Epithelial cell of prostate (primary cell): ENCODE measurements at regions not wholly inside any gene's neighbourhood (a gene's known extent, or its start where the extent isn't known, plus 50 kb on each side); places are given as distances from the start of the nearest gene placed in this dataset.
"Not testable (repeated sequence)": the region's sequence is repeated elsewhere in the genome, so short reads cannot be mapped to it uniquely, and the experiment has no call there.

Experiments used
- DNase-seq: peaks from one replicate; pipeline ENCODE4 v3.0.0-alpha.2; 2011; ENCODE audit warnings: low read depth, low spot score
- H3K27ac ChIP-seq: fragments of 450-650 bp; 2 replicates; pipeline ENCODE4 v1.5.1; 2017; ENCODE audit warnings: mild to moderate bottlenecking

GRCh38 chr2:200193791-200194190 lies 112.7 kb upstream of the SPATS2L start:
- no peak for DNase-seq

DNA sequence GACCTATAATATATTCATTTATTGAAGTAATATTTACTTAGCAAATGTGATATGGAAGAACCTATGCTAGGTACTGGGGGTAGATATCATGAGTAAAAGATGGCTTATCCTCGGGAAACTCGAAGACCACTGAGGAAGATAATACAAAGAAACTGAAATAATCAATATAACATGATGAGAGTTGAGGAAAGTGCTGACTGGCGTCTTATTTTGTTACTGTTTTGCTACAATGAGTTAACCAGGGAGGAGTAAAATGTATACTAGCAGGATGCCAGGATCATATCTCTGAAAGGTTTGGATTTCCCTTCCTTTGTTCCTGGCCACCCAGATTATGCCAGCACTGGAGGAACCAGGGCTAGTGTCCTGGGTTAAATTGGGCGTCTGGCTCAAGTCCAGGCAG lies 111.7 kb upstream of the SPATS2L start:
- no peak for DNase-seq
- H3K27ac ChIP-seq = no peak overlapping the region

More at GRCh38 chr2:200193791-200194190, 112.7 kb upstream of the SPATS2L start:
- H3K27ac ChIP-seq = no peak overlapping the region

GRCh38 chr2:200199005-200199404 lies 107.5 kb upstream of the SPATS2L start:
- H3K27ac ChIP-seq = no peak overlapping the region
- DNase-seq = no peak

DNA sequence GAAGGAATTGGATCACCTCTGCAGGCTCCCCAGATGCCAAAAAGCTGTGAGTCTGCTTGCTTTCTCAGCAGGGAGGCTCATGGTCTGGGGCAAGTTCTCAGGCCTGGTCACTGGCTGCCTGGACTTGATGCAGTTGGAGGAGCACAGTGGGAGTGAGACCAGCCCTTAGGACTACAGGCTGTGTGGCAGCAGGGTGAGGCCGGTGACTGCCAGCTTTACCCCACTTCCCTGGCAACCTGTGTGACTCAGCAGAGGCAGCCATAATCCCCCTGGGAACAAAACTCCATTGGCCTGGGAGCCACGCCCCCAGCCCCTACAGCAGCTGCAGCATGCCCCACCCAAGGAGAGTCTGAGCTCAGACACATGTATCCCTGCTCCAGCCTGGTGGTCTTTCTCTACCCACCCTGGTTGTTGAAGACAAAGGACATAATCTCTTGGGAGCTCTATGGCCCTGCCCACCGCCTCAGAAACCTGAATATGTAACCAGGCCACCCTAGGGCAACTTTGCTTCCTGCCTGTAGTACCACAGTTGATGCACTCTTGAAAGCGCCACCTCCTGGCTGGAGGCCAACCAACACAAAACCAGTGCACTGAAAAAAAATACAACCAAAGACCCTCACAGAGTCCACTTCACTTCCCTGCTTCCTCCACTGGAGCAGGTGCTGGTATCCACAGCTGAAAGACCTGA lies 106.8 kb upstream of the SPATS2L start:
- no peak for DNase-seq
- no peak overlapping the region for H3K27ac ChIP-seq

GRCh38 chr2:200201839-200202238 lies 104.7 kb upstream of the SPATS2L start:
- not testable (repeated sequence) for H3K27ac ChIP-seq, DNase-seq

DNA sequence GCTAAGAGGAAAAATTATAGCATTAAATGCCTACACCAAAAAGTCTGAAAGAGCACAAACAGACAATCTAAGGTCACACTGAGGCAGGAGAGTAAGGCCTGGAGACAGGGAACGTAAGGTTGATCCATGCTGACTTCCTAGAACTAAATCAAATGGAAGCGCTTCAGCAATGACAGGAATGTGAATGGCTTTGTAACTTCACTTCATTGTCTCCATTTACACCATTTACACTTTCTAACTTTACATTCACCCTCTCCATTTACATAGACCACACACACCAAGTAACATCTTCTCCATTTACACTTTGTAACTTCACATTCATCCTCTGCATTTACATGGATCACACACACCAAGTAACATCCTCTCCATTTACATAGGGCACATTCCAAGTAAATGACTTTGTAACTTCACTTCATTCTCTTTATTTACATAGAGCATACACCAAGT lies 103.1 kb upstream of the SPATS2L start:
- DNase-seq = no peak
- no peak overlapping the region for H3K27ac ChIP-seq

GRCh38 chr2:200208041-200208440 lies 98.5 kb upstream of the SPATS2L start:
- H3K27ac ChIP-seq = no peak overlapping the region
- DNase-seq = no peak

DNA sequence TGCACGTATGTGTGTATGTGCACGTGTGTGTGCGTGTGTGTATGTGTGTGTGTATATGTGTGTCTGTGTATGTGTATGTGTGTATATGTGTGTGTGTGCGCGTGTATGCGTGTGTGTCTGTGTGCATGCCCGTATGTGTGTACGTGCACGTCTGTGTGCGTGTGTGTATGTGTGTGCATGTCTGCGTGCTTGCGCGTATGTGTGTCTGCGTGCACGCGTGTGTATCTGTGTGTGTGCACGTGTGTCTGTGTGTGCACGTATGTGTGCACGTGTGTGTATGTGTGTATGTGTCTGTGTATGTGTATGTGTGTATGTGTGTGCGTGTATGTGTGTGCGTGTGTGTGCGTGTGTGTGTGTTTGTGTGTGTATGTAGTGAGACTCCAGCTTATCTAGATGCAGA lies 97.5 kb upstream of the SPATS2L start:
- DNase-seq = no peak
- H3K27ac ChIP-seq = no peak overlapping the region

DNA sequence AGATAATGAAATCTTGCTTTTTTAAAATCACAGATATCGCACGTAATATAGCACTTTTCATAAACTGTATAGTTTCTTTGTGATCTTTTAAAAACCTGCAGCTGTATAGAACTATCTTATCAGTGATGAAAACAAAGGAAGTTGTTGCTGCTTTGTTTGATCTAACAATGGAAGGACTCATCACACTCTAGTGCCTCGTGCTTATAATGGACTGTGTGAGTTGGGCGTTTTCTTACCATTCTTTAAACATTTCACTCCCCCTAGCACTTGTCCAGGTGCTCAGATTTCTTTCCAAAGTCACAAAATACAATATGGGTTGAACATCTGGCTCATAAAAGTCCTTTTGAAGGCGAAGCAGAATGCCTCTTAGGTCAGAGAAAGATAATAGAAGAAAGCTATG lies 94.8 kb upstream of the SPATS2L start:
- no peak for DNase-seq

GRCh38 chr2:200212862-200213425 lies 93.5 kb upstream of the SPATS2L start:
- H3K27ac ChIP-seq = no peak overlapping the region
- DNase-seq = no peak

More for the DNA sequence above, 94.8 kb upstream of the SPATS2L start:
- no peak overlapping the region for H3K27ac ChIP-seq

GRCh38 chr2:200216310-200216709 lies 90.2 kb upstream of the SPATS2L start:
- DNase-seq = no peak
- H3K27ac ChIP-seq = no peak overlapping the region

- DNase-seq = no peak
- H3K27ac ChIP-seq = no peak overlapping the region
Measured at GRCh38 chr2:200217320-200217719, 89.2 kb upstream of the SPATS2L start.

GRCh38 chr2:200218645-200219044 lies 87.8 kb upstream of the SPATS2L start:
- DNase-seq = no peak
- no peak overlapping the region for H3K27ac ChIP-seq

DNA sequence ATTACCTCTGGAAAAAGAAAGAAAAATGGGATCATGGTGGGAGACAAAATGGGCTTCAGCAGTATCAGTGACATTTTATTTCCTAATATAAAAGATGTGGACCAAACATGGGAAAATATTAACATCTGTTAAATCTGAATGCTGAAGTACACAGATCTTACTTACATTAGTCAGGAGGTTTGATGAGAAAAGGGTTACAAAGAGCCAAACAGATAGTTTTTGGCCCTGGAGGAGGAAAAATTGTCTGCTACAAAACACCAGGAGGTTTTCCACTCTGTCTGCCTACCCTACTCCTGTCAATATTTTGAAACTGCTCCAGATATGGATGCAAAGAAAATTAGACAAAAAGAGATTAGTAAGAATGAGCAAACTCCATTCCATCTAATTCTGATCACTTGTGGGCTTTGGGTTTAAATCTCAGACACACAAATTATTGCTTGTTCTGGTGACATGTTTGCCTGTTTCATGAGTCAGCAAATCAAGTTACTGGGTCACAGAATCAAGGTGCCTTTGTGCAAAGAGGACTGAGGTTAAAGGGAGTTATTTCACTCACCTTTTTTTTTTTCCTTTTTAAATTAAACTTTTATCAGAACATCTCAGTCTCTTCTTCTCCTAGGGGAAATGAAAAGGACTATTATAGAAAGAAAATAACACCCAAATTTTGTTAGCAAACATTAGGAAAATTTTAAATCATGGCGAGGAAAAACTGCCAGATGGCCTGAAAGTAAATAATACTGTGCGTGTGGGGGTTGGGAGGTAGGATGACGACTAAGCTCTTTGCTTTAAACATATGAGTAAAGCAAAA lies 87.0 kb upstream of the SPATS2L start:
- no peak for DNase-seq
- no peak overlapping the region for H3K27ac ChIP-seq

GRCh38 chr2:200220251-200220650 lies 86.2 kb upstream of the SPATS2L start:
- no peak for DNase-seq
- no peak overlapping the region for H3K27ac ChIP-seq

DNA sequence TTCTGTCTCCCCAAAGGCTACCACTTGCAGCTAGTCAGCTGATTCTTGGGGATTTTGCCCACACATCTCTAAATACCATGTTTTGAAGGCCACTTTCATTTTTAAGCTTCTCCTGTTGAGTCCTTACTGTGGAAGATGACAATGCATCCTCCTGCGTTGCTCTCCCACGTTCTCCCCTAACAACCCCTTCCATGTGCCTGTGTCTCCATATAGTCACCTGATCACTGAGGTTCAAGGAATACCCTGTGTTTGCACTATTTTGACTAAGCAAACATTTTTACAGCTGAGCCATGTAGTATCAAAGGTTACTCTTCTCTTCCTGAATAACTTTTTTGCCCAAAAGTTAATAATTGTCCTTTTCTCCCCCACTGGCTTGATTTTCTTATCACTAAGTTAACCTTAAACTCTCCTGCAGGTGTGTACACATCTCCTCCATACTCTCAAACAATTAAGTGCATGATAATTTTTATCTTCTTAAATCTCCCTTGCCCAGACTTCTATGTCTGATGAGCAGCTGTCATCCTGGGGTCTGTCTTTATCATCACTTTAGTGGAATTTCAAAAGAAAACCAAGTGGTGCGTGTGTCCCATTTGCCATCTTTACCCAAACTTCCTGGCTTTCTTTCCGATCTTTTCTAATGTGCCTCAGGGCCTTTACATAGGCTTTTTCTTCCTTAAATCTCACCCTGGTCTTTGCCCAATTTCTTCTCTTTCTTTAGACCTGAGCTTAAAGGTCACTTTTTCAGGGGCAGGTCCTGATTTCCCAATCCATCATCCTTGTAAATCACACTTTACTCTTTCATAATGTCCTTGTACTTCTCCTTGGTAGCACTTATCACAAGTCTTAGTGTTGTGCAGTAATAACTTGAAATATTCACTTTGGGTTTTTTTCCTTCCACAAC lies 85.2 kb upstream of the SPATS2L start:
- H3K27ac ChIP-seq = no peak overlapping the region
- DNase-seq = no peak

GRCh38 chr2:200222791-200223190 lies 83.7 kb upstream of the SPATS2L start:
- DNase-seq = no peak

GRCh38 chr2:200223205-200223784 lies 83.2 kb upstream of the SPATS2L start:
- no peak overlapping the region for H3K27ac ChIP-seq
- no peak for DNase-seq

More at GRCh38 chr2:200222791-200223190, 83.7 kb upstream of the SPATS2L start:
- no peak overlapping the region for H3K27ac ChIP-seq

DNA sequence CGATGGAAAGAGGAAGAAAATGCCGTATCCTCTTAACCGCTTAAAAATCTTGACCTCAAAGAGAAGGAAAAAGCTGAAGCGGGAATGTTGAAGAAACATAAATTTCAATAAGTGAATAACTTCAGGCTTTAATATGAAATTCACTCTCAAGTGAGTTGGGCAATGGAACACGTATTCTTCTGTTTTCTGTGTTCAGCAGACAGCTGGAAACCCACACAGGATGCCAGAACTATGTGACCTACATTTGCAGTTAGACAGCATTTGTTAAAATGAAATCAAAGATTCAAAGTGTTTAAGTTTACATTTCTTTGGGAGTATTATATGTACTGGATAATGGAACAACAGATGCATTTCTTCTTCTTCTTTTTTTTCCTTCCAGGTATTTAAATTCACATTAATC lies 80.5 kb upstream of the SPATS2L start:
- DNase-seq = no peak
- H3K27ac ChIP-seq = no peak overlapping the region
